ENCODE measurements at regions not wholly inside any gene's neighbourhood (a gene's known extent, or its start where the extent isn't known, plus 50 kb on each side); places are given as distances from the start of the nearest gene placed in this dataset.

DNA sequence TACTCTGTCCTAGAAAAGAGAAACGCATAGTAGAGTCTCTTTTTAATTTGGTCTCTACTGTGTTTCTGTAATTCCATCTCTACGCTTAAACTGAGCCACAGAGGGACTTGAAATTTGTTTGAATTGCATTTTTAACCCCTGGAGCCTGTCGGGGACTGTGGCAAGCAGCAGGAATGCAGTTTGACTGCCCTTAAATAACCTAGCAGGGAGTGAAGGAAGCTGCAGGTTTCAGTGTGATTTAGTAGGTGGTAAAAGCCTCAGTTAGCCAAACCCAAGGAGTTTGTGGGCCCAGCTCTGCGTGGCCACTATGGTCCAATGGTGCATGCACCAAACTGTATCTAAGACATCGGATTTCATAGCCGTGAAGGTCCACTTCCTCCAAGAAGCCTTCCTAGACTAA lies 70.3 kb upstream of the MC3R start:
- intact Hi-C loops (cut with DNase I; ENCODE audit: low total_unique reads): no loop called here
- 48 to 55% methylated on average over 6 of the region's 6 CpGs for WGBS, 2 donors
- H3K4me3 ChIP-seq (ENCODE audit: low read depth, poor library complexity, severe bottlenecking): no peak overlapping the region
- TF ChIP-seq, protein P1, sequence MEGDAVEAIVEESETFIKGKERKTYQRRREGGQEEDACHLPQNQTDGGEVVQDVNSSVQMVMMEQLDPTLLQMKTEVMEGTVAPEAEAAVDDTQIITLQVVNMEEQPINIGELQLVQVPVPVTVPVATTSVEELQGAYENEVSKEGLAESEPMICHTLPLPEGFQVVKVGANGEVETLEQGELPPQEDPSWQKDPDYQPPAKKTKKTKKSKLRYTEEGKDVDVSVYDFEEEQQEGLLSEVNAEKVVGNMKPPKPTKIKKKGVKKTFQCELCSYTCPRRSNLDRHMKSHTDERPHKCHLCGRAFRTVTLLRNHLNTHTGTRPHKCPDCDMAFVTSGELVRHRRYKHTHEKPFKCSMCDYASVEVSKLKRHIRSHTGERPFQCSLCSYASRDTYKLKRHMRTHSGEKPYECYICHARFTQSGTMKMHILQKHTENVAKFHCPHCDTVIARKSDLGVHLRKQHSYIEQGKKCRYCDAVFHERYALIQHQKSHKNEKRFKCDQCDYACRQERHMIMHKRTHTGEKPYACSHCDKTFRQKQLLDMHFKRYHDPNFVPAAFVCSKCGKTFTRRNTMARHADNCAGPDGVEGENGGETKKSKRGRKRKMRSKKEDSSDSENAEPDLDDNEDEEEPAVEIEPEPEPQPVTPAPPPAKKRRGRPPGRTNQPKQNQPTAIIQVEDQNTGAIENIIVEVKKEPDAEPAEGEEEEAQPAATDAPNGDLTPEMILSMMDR (IDR thresholded peaks at IDR 0.05): no peak
- no peak for TF ChIP-seq POLR2A (IDR thresholded peaks at IDR 0.05)
- DNase-seq (ENCODE audit: low spot score in 2 of 2): no peak

DNA sequence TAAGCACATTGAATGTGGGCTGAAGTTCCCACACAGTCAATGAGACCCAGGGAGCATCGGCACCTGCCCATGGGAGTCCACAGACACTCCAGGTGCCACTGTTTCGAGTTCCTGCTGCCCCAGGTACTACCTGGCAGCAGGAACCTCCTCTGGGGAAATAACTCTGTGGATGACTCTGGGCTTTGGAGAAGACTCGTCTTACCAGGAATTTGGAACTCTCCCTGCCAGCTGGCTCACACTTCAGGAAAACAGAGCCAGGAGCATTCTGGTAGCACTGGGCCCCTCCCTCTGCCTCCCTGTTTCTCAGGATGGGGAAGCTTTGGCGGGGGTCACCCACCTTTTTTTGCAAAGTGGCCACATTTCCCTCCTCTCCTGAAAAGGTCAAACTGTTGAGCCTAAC lies 69.5 kb upstream of the MC3R start:
- WGBS, 2 donors: 36 to 45% methylated on average over 2 to 4 of the region's 4 CpGs
- peak in 1 of 2 donors; percentile 49 for DNase-seq (ENCODE audit: low spot score in 2 of 2)
- intact Hi-C loops (cut with DNase I; ENCODE audit: low total_unique reads): no loop called here
- TF ChIP-seq POLR2A (IDR thresholded peaks at IDR 0.05): no peak
- TF ChIP-seq, protein P1 (IDR thresholded peaks at IDR 0.05): no peak
- H3K4me3 ChIP-seq (ENCODE audit: low read depth, poor library complexity, severe bottlenecking): no peak overlapping the region

DNA sequence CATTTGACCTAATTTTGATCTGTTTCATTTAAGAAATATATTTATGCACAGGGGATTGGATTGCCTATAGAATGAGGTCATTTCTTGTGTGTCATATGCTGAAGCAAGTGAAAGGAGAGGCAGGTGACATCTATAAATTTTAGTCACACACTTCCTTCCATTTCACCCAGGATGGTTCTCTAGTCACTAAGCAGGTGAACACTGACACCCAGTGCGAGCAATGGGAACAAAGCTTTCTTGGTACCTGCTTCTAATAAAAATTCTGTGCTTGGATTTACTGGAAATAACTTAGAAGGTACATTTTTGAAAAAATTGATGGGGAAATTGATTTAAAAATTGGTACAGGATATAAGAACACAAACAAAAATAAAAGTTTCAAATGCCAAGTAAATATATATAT lies 66.9 kb upstream of the MC3R start:
- intact Hi-C loops (cut with DNase I; ENCODE audit: low total_unique reads): no loop called here
- H3K4me3 ChIP-seq (ENCODE audit: low read depth, poor library complexity, severe bottlenecking): no peak overlapping the region
- TF ChIP-seq, protein P1 (IDR thresholded peaks at IDR 0.05): no peak
- TF ChIP-seq POLR2A (IDR thresholded peaks at IDR 0.05): no peak
- 74 to 77% methylated on average over 1 of the region's 1 CpG for WGBS, 2 donors
- no peak for DNase-seq (ENCODE audit: low spot score in 2 of 2)

DNA sequence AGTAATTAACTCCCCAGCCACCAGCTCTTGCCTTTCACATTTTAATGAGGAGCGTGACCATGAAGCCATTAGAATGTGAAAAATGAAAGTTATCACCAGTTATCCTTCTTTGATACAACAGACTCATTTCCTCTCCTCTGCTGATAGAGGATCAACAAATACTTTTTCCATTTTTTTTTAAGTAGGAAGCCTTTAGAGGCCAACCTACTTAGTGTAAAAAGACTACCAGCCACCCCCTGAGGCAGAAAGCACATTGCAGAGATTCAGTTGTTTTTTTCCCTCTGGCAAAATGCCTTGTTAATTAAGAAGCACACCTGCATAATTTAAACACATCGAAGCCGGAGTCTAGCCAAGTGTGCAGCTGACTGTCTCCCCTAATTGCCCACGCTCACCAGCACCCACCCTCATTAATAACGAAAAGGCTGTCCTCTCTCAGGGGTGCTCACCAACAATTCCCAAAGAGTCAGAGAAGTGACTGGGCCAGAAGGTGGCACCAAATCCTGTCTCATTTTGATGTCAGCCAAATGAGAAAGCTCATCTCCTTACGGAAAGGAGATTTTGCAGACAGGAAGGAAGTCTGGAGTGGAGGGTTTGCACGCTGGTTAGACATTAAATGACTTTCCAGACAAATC lies 60.9 kb upstream of the MC3R start:
- WGBS, 2 donors: 15 to 20% methylated on average over 7 of the region's 7 CpGs
- intact Hi-C loops (cut with DNase I; ENCODE audit: low total_unique reads): no loop called here
- no peak overlapping the region for H3K4me3 ChIP-seq (ENCODE audit: low read depth, poor library complexity, severe bottlenecking)
- TF ChIP-seq, protein P1 (IDR thresholded peaks at IDR 0.05): no peak
- no peak for TF ChIP-seq POLR2A (IDR thresholded peaks at IDR 0.05)
- DNase-seq (ENCODE audit: low spot score in 2 of 2): peak in 1 of 2 donors; percentile 17

DNA sequence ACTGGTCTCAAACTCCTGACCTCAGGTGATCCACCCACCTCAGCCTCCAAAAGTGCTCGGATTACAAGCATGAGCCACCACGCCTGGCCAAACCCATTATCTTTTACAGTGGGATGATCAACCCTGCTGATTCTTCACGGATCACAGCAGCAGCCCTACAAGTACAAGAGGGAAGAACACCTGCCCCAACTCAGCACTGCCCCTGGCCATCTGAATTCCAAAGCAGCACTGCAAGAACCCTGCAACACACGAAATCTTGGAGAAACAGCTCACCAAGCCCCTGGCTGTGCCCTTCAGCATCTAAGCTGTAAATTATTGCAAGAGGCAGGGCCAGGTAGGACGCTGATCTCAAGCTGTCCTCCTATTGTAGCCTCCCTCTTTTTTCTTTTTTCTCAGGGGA lies 54.5 kb upstream of the MC3R start:
- no peak for DNase-seq (ENCODE audit: low spot score in 2 of 2)
- intact Hi-C loops (cut with DNase I; ENCODE audit: low total_unique reads): no loop called here
- H3K4me3 ChIP-seq (ENCODE audit: low read depth, poor library complexity, severe bottlenecking): no peak overlapping the region
- 50 to 54% methylated on average over 5 of the region's 5 CpGs for WGBS, 2 donors
- TF ChIP-seq, protein P1 (IDR thresholded peaks at IDR 0.05): no peak
- no peak for TF ChIP-seq POLR2A (IDR thresholded peaks at IDR 0.05)

DNA sequence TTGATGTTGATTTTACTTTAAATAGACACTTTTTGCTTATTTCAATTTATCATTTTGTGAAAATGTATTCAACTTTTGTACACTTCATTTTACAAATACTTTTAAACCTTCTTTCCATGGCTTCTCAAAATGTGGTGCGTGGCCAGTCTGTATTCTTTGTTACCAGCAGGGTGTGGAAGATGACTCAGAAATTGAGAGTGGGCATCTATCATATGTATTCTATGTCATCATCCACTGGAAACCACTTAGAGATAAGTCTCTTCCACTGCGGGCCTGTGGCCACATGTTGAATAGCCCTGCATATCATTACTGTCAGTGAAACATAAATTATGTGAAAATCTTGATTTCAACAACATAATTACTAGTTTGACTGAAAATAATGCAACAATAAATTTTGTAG lies 52.6 kb upstream of the MC3R start:
- intact Hi-C loops (cut with DNase I; ENCODE audit: low total_unique reads): no loop called here
- DNase-seq (ENCODE audit: low spot score in 2 of 2): peak in 1 of 2 donors; percentile 13
- no peak overlapping the region for H3K4me3 ChIP-seq (ENCODE audit: low read depth, poor library complexity, severe bottlenecking)
- TF ChIP-seq POLR2A (IDR thresholded peaks at IDR 0.05): no peak
- TF ChIP-seq, protein P1 (IDR thresholded peaks at IDR 0.05): no peak
- WGBS, 2 donors: 35 to 40% methylated on average over 2 of the region's 2 CpGs

All from lower leg skin (tissue), 4 donors.